GM12873 (cell line): ENCODE measurements at regions not wholly inside any gene's neighbourhood (a gene's known extent, or its start where the extent isn't known, plus 50 kb on each side); places are given as distances from the start of the nearest gene placed in this dataset.

ENCODE experiments used
- CTCF ChIP-seq: IDR thresholded peaks from 2 replicates; pipeline ENCODE4 v1.5.1; 2012; ENCODE audit warnings: low read depth, mild to moderate bottlenecking, moderate library complexity, low read length, control low read depth; ENCODE audit not compliant: insufficient read depth; ENCODE audit errors: missing control alignments

- TF ChIP-seq CTCF = no peak
Observed at GRCh38 chr2:219692521-219692920, 65.1 kb downstream of the SLC4A3 start.

GRCh38 chr2:219695145-219695709, 67.8 kb downstream of the SLC4A3 start:
- no peak for TF ChIP-seq CTCF

GRCh38 chr2:219697811-219698747, 70.6 kb downstream of the SLC4A3 start:
- no peak for TF ChIP-seq CTCF

GRCh38 chr2:219698748-219699439, 71.5 kb downstream of the SLC4A3 start:
- no peak for TF ChIP-seq CTCF

GRCh38 chr2:219699440-219699821, 72.0 kb downstream of the SLC4A3 start:
- no peak for TF ChIP-seq CTCF

GRCh38 chr2:219701847-219702634, 74.6 kb downstream of the SLC4A3 start:
- no peak for TF ChIP-seq CTCF
